Retinal pigment epithelial cell (primary cell): ENCODE measurements at regions not wholly inside any gene's neighbourhood (a gene's known extent, or its start where the extent isn't known, plus 50 kb on each side); places are given as distances from the start of the nearest gene placed in this dataset.
A peak's percentile ranks its signal among the peaks of the same experiment; 100 is the strongest.

Experiments
- DNase-seq: peaks from one replicate; pipeline ENCODE4 v3.0.0-alpha.2; 2010; ENCODE audit warnings: low read depth
- H3K4me3 ChIP-seq: 2 replicates; pipeline ENCODE4 v1.5.1; 2011; ENCODE audit warnings: mild to moderate bottlenecking, low read length, control low read depth, moderate library complexity
- CTCF ChIP-seq: conservative IDR thresholded peaks from 2 replicates; pipeline ENCODE4 v1.5.1; 2011; ENCODE audit warnings: low read depth, low read length, control low read depth, inconsistent platforms

DNA sequence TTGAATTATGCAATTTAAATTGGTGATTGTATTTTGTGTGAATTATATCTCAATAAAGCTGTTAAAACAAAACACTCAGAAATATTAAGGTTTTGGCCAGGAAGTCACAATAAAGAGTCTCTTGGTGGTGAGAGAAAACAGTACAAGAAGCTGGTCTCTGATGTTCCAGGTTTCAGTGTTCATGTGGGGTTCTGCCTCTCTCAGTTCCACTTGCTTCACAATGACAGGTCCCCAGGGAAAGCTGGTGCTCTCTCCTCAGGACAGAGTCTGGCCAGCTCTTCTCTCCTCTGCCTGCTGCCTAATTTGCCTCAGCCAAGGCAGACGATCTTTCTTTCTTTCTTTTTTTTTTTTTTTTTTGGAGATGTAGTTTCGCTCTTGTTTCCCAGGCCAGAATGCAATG is 342.9 kb upstream of the PLXNA2 start:
- no peak for TF ChIP-seq CTCF
- DNase-seq: no peak
- no peak overlapping the region for H3K4me3 ChIP-seq

DNA sequence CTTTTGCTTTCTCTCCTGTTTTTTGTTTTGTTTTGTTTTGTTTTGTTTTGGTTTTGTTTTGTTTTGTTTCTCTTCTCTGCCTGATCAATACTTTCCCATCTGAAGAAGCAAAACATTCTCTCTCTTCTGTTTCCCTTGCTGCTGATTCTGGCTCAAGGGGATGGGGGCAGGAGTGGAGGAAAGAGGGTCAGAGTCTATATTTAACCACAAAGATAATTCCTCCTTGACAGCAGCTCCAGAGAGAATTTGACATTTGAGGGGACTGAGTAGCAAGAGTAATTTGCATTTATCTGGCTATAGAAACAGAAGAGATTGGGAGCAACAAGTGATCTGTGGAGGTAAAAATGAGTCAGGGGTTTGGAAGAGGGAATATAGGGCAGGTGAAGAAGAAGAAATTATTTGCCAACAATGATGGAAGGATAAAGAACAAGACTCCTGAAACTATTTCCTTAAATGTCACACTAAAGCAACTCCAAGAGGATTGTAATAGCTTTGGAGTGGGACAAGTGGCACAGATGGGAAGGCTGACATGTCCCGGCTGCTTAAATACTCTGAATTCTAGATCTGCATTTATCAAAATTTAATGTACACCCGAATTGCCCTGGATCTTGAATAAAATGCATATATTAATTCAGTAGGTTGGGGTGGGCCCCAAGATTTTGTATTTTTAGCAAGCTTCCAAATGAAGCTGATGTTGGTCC is 349.3 kb upstream of the PLXNA2 start:
- H3K4me3 ChIP-seq: no peak overlapping the region
- TF ChIP-seq CTCF: no peak
- no peak for DNase-seq

GRCh38 chr1:208595236-208595635 is 351.1 kb upstream of the PLXNA2 start:
- no peak for TF ChIP-seq CTCF
- no peak overlapping the region for H3K4me3 ChIP-seq
- DNase-seq: no peak

GRCh38 chr1:208595745-208596144 is 351.6 kb upstream of the PLXNA2 start:
- no peak overlapping the region for H3K4me3 ChIP-seq
- DNase-seq: peak; percentile 58
- TF ChIP-seq CTCF: no peak

GRCh38 chr1:208597571-208597970 is 353.4 kb upstream of the PLXNA2 start:
- no peak overlapping the region for H3K4me3 ChIP-seq
- no peak for DNase-seq
- TF ChIP-seq CTCF: no peak

GRCh38 chr1:208598021-208598420 is 353.8 kb upstream of the PLXNA2 start:
- DNase-seq: no peak
- TF ChIP-seq CTCF: no peak
- no peak overlapping the region for H3K4me3 ChIP-seq

GRCh38 chr1:208599063-208599462 is 354.9 kb upstream of the PLXNA2 start:
- no peak for DNase-seq
- H3K4me3 ChIP-seq: no peak overlapping the region
- no peak for TF ChIP-seq CTCF
